ENCODE measurements at regions not wholly inside any gene's neighbourhood (a gene's known extent, or its start where the extent isn't known, plus 50 kb on each side); places are given as distances from the start of the nearest gene placed in this dataset.

GRCh38 chr21:34271189-34271851 lies 92.5 kb upstream of the KCNE2 start:
- TF ChIP-seq CTCF (IDR thresholded peaks at IDR 0.05; ENCODE audit: borderline replicate concordance, insufficient read depth, low read depth, low read length): no peak

GRCh38 chr21:34272321-34272720 lies 91.5 kb upstream of the KCNE2 start:
- no peak overlapping the region for H3K4me3 ChIP-seq (ENCODE audit: low read depth, low read length)
- no peak for TF ChIP-seq CTCF (IDR thresholded peaks at IDR 0.05; ENCODE audit: borderline replicate concordance, insufficient read depth, low read depth, low read length)

More at GRCh38 chr21:34271189-34271851, 92.5 kb upstream of the KCNE2 start:
- no peak overlapping the region for H3K4me3 ChIP-seq (ENCODE audit: low read depth, low read length)

GRCh38 chr21:34274001-34274400 lies 89.8 kb upstream of the KCNE2 start:
- H3K4me3 ChIP-seq (ENCODE audit: low read depth, low read length): no peak overlapping the region
- no peak for TF ChIP-seq CTCF (IDR thresholded peaks at IDR 0.05; ENCODE audit: borderline replicate concordance, insufficient read depth, low read depth, low read length)

- no peak overlapping the region for H3K4me3 ChIP-seq (ENCODE audit: low read depth, low read length)
- TF ChIP-seq CTCF (IDR thresholded peaks at IDR 0.05; ENCODE audit: borderline replicate concordance, insufficient read depth, low read depth, low read length): no peak
Observed at GRCh38 chr21:34276711-34277425, 86.9 kb upstream of the KCNE2 start.

GRCh38 chr21:34278451-34278850 lies 85.4 kb upstream of the KCNE2 start:
- H3K4me3 ChIP-seq (ENCODE audit: low read depth, low read length): no peak overlapping the region
- TF ChIP-seq CTCF (IDR thresholded peaks at IDR 0.05; ENCODE audit: borderline replicate concordance, insufficient read depth, low read depth, low read length): no peak

- TF ChIP-seq CTCF (IDR thresholded peaks at IDR 0.05; ENCODE audit: borderline replicate concordance, insufficient read depth, low read depth, low read length): no peak
- H3K4me3 ChIP-seq (ENCODE audit: low read depth, low read length): no peak overlapping the region
Observed at GRCh38 chr21:34279285-34279684, 84.5 kb upstream of the KCNE2 start.

- TF ChIP-seq CTCF (IDR thresholded peaks at IDR 0.05; ENCODE audit: borderline replicate concordance, insufficient read depth, low read depth, low read length): no peak
- no peak overlapping the region for H3K4me3 ChIP-seq (ENCODE audit: low read depth, low read length)
Observed at GRCh38 chr21:34279883-34280282, 83.9 kb upstream of the KCNE2 start.

All from GM12875 (cell line).